ENCODE measurements at regions not wholly inside any gene's neighbourhood (a gene's known extent, or its start where the extent isn't known, plus 50 kb on each side); places are given as distances from the start of the nearest gene placed in this dataset.
A peak's percentile ranks its signal among the peaks of the same experiment; 100 is the strongest.

DNA sequence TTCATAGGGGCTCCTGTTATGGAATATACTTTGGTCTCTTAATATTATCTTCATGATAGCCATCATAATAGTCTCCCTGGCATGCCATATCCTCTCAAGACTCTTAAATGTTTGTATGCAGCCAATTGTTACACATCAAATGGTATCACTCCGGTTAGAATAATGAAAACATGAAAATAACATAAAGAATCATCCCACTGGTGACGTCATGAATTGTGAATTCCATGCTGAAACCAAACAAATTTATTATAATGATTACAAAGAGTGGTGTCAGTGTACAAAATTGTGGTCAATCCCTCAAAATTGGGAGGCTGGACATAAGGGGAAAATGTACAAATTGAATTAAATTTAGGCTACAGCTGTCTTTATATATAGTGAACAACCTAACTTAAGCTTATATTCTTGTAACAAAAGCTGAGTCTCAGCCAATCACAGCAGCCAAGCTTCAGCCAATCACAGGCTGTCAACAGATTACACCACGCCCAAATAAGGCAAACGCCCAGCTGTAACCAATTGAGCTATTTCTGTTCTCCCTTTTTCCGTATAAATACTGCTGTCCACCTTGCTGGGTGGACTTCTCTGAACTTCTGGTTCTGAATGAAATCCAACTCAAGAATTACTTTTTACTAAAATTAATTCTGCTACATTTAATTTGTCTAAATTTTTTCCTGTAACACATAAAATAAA is 156.1 kb downstream of the CHD9NB start:
- DNase-seq (ENCODE audit: low spot score): no peak
- no peak for ATAC-seq

DNA sequence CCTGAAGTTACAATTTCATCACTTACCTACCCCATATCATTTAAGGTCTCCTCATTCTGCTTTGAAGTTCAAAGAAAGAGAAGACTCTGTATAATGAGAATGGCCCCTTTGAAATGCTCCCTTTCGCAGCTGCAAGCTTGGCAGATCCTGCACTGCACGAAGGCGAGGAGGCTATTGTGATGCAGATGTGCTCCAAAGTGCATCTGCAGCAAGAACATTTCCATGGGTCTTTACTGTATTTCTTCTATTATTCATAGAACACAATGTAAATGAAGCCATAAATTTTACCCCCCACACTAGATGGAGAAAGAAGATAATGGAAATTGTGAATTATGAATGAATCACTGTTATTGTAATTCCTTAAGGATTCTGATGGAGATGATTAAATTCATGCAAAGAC is 178.7 kb downstream of the CHD9NB start:
- ATAC-seq (no peak), DNase-seq (ENCODE audit: low spot score) (no peak)

DNA sequence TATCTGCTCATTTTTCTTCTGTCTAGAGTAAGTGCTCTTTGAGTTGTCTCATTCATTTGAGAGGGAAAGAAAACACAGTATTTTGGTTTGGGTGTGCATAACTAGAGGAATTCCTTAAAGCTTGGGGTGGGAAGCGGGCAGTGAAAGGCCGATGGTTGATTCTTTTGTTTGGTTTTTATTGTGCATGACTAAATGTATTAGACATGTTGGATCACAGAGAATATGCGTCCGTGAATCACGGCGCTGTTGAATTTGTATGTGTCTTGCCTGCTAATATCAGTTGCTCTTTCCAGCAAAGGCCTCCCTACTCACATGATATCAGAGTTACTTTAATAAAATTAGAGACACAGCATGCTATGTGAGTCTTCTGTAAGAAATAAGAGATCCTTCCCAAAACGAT is 180.0 kb downstream of the CHD9NB start:
- ATAC-seq: no peak
- DNase-seq (ENCODE audit: low spot score): no peak

DNA sequence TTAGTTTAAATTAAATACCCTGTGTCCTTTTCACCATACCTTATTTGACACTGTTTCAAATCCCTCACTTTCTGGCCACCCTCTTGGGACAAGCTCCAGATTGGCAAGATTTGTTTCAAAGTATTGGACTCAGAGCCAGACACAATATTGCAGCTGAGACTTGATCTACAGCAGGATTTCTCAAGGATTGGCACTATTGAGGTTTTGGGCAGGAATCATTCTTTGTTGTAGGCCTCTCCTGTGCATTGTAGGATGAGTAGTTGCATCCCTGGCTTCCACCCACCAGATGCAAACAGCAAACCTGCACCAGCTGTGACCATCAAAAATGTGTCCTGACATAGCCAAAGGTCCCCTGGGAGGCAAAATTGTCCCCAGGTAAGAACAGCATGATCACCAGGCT is 181.2 kb downstream of the CHD9NB start:
- no peak for ATAC-seq
- no peak for DNase-seq (ENCODE audit: low spot score)

DNA sequence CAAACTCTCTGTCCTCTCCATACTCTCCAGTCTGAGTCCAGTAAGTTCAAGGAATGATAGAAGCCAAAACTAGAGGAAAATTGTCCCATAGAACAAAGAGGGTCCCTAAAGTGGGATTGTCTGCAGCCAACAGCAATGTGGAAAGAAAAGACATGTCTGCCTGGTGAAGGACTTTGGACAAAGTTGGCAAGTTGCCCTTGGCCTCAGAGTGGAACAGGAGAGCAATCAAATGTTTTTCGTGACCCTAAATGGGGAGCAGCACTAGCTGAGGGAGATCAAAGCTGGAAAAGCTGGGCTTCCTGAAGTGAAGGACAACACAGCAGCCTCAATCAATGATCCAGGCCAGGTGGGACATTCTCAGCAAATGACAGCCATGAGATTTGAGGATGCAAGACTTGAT is 183.5 kb downstream of the CHD9NB start:
- ATAC-seq (peak; percentile 59), DNase-seq (ENCODE audit: low spot score) (no peak)

DNA sequence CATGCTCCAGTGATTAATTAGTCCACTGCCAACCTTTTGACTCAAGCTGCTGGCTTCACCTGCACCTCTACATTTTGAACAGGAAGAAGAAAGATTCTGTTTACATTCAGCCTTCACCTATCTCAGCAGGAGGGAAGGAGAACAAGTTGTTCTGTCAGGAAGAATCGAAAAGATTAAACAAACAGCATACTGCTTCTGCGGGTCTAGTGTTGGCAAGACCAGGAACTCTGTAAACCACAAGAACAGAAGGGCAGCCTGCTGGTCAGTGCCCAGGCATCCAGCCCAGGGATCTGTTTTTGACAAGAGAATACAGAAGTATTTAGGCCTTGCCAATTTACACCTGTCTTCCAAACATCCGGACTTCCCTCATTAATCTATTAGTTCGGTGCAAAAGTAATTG is 189.7 kb downstream of the CHD9NB start:
- ATAC-seq: no peak
- DNase-seq (ENCODE audit: low spot score): no peak

DNA sequence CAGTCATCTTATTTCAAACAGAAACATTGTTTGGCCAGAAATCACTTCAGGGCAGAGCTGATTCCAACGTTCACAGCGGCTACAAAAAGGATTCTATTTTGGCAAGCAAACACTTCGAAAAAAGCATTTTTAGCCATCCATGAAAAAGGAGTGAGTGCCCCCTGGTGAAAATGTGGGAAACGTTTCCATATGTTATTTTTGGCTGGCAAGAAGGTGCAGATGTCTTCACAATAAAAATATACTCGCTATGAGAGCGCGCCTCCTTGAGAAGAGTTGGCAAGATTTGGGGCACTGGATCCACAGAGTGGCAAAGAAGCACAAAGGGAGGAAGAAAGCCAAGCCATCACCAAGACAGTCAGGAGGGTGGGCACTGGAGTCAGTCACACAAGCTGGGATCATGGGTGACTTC is 191.1 kb downstream of the CHD9NB start:
- ATAC-seq (peak; percentile 87), DNase-seq (ENCODE audit: low spot score) (no peak)

DNA sequence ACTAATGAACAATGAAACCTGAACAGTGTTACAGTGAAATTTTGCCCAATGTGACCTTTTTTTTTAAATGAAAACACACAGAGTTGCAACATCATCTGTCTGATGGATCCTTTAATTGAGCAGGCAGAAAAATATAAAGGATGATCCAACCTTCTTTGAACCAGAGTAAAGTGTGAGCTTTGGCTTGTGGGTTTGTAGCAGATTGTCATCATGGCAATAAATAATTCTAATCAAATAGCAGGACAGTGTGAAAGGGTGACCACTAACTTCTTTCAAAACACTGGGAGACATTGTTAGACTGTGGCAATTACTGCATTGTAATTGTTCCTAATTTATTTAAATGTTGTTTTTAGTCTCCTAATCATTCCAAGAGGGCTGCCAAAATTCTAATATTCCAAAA is 197.2 kb downstream of the CHD9NB start:
- ATAC-seq (no peak), DNase-seq (ENCODE audit: low spot score) (no peak)

DNA sequence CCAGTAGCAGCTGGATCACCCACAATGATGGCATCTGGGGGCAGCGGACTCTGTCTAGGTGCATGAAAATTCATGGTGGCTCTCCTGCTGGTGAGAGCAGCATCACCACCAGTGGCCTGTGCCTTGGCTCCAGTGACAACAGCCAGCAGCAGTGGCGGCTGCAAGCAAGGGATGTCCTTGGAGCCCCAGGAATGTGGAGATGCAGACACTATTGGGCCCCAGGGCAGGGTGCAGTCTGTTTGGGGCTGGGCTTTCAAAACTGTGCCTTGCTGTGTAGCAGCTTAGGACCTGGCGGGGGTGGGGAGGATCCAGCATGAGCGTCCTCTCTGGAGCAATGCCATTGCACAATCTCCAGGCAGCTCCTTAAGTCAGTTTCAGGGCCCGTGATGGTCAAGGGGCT is 199.7 kb downstream of the CHD9NB start:
- DNase-seq (ENCODE audit: low spot score) (no peak), ATAC-seq (no peak)

DNA sequence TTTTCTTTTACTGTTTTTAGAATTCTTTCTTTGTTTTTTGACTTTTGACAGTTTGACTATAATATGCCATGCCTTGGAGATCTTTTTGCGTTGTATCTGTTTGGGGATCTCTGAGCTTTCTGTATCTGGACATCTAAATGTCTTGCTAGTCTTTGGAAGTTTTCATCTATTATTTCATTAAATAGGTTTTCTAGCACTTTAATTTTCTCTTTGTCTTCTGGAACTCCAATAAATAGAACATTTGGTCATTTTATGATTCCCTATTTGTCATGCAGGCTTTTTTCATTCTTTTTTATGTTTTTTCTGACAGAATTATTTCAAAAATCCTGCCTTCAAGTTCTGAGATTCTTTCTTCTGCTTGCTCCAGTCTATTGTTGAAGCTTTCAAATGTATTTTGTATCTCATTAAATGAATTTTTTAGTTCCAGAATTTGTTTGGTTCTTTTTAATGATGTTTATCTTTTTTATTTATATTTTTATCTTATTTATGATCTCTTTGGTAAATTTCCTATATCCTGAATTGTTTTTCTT is 201.4 kb downstream of the CHD9NB start:
- ATAC-seq: no peak
- DNase-seq (ENCODE audit: low spot score): no peak

DNA sequence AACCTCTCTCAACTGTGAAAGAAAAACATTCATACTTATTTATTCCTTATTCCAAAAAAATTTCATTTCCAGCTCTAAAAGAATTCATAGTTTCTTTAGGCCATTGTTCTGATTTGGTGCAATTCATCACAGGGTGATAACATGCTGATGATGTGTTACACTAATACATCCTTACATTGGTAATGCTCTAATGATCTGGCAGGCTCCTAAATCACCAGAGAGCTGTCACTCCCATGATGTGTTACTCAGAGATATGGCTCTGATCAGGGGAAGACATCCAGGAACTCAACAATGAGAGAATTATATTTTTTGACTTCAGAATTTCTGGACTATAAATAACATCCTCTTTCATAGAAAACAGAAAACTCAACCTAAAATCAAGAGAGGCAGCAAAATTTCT is 209.3 kb downstream of the CHD9NB start:
- ATAC-seq: no peak
- DNase-seq (ENCODE audit: low spot score): no peak

DNA sequence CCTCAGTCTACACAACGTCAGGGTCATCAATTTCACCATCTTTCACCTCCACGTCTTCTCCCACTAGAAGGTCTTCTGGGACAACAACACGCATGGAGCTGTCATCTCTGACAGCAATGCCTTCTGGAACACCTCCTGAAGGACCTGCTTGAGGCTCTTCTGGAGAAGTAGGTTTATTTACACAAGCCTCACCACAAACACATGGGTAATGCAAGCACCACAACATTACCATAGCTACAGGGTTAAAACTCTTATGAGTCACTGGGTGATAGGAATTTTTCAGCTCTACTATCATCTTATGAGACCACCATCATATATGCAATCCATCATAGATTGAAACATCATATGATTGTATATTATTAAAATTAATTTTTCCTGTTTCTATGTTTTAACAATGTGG is 215.4 kb downstream of the CHD9NB start:
- no peak for ATAC-seq

DNA sequence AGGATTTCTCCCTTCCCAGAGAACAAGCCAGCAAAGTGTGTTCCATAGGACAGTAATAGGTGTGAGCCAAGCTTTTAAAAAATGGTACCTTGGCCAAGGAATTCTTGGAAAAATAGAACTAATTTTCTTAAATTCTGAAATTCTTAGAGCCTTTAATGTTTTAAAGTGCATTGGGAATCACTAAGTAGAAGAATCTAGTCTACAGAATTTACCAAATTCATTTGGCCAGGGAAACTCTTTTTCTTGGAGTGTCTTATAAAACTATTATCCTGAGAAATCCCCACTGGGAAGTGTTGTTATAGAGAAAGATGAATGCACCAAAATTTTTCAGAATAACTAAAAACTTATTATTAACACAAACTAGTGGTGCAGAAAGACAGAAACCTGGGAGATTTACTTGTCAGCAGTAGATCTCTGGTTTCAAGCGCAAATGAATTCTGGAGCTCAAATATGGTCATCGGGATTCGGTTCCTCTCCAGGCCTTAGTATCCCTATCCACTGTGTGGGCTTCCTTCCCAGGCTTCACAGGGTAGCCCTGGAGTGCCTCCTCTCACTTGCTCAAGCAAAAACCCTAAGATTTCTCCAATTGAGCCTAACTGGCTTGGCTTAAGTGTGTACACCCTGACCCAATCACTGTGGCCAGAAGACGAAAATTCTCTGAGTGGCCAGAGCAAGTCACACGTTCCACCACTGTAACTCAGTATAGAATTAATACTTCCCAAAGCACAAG is 217.8 kb downstream of the CHD9NB start:
- ATAC-seq: no peak
- DNase-seq (ENCODE audit: low spot score): no peak

More for the DNA sequence above, 215.4 kb downstream of the CHD9NB start:
- DNase-seq (ENCODE audit: low spot score): no peak

DNA sequence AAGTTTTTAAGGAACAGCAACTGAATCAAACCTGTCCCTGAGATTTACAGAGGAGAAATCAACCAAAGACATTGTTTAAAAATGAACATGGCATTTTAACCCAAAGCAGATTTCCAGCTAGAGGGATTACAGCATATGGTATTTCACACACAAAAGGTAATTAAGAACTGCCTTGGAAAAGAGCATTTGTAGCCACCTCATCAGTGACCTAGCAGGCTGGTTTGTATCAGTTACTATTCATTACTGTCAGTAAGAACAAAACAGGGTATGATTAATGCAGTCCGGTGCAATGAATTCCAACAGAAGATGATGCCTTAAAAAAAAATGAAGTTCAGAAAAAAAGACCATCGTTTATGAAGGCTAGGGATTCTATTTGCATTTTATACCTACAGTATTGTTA is 219.9 kb downstream of the CHD9NB start:
- ATAC-seq: no peak
- no peak for DNase-seq (ENCODE audit: low spot score)

DNA sequence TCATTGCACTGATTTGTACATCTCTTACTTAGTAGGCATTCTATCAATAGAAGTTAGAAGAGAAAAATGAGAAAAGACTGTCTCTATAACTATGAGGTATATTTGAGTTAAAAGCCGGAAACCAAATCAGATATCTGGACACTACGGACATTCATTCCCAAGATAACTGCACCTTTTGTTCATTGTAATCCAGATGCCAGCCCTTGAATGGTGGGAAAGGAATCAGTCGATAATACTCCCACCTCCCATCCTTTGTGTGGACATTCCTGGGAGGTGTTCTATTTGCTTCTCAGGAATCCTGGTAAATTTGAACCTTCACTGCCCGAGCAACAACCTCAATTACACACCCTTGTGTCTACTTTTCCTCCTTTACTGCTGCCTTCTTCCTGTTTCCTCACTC is 225.2 kb downstream of the CHD9NB start:
- DNase-seq (ENCODE audit: low spot score) (no peak), ATAC-seq (no peak)

DNA sequence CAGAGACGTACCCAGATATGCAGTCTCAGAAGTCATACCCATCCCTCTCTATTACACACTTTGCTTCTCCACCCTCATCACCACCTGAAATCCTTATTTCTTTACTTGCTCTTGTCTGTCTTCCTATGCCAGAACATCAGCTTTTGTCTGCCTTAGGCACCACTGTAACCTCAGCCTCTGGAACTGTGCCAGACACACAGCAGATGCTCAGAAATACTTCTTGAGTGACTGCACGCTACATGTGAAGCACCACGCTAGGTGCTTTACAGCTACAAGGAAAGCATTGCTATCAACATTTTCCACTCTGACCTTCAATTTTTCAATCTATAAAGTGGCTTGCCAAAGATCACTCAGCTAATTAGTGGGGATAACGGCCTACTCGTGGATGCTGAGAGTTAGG is 226.8 kb downstream of the CHD9NB start:
- DNase-seq (ENCODE audit: low spot score) (no peak), ATAC-seq (no peak)

DNA sequence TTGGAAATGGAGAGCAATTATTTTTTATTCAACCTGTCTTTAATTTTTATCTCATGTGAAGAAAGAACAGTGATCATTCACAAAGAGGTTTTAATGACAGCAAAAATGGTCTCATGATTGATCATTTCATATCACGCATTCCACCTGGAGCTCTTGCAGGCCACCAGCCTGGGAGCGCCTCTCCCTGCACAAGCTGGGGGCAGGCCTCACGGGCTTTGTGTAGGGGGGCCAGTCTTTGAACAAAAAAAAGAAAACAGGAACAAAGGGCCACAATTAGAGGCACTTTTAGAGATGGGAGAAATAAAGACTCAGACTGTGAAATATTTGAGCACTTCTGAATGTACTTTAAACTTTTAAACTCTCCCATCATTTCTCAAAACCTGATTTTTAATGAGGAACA is 232.9 kb downstream of the CHD9NB start:
- no peak for ATAC-seq
- no peak for DNase-seq (ENCODE audit: low spot score)

DNA sequence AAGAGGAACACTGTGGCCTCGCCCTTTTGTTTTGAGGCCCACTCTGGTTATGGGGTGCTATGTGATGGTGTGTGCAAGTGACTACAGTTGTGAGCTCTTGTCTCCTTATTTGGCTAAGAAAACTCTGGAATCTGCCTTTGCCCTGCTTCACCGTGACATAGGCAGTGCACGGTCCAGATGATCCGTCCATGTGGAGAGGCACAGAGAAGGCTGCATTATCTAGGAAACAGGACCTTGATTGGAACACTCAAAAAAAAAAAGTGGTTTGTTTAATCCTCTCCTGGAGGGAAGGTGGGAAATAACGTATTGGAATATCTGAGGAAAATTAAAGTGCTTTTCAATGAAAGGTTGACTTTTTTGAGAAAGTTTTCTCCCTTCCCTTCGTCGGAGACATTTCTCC is 233.3 kb downstream of the CHD9NB start:
- DNase-seq (ENCODE audit: low spot score): no peak
- no peak for ATAC-seq

DNA sequence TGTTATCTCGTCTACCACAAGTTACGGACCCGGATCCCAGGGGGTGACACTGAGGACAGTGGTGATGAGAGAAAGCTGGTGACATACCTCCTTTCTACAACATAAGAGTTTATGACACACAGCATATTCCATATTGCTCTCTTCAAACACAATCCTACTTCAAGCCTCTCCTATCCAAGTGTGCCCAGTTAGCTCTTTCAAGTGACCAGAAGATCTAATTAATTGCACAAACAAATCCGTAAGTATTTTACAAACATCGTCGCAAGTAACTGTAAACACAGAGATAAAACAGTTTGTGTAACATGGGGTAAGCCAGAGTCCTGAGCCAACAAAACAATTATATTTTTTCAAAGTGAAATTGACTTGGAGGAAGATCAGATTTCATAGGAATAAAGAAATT is 235.0 kb downstream of the CHD9NB start:
- DNase-seq (ENCODE audit: low spot score) (no peak), ATAC-seq (no peak)

DNA sequence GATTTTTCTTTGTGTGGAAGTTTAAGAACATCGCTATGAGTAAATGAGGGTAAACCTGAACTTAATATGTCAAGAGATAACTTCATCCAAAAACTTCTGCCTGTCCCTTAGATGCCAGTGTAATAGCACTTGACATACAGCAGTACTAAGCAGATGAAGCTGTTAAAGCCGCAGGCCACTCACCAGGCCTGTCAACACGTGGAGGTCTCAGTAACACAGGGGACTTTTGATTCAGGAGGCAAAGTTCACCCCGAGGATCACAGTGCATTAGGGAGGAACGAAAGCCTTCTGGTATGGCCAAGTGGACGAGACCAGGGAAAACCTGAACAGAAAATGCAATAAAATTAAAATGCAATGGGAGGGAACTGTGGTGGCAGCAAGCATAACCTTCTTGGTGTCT is 235.7 kb downstream of the CHD9NB start:
- ATAC-seq (no peak), DNase-seq (ENCODE audit: low spot score) (no peak)

DNA sequence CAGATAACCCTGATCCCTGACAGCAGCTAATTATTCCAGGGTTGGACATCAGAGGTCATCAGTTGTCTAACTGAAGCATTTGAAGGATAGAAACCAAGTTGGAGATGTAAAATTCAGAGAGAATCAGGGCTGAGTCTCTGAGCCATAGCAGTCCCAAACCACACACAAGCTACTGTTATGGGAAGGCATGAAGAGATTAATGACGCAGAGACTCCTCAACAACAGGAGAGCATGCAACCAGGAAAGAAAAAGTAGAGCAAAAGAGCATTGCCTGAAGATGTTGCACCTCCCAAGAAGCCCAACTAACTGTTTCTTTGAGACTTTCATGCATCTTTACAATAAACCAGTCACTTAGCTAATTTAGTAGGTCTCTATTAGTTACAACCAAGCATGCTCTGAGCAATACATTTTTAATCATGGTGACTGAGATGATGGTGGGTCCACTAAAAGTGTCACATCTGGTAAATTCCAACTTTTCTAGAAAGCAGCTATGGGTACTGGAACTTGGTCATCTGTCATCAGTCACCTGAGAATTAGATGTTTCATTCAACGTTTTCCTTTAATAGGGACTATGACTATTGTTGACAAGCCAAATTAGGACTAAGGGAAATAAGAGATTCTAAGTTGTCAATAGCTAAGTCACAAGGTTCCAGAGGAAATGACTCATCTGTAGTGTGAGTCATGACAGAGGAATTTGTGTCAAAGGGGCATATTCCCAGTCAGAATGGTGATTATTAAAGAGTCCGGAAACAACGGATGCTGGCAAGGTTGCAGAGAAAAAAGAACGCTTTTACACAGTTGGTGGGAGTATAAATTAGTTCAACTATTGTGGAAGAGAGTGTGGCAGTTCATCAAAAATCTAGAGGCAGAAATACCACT is 239.8 kb downstream of the CHD9NB start:
- DNase-seq (ENCODE audit: low spot score) (no peak), ATAC-seq (no peak)
